ENCODE measurements at regions not wholly inside any gene's neighbourhood (a gene's known extent, or its start where the extent isn't known, plus 50 kb on each side); places are given as distances from the start of the nearest gene placed in this dataset.

GRCh38 chr2:106701203-106702022 is 184.6 kb downstream of the ST6GAL2 start:
- Histone ChIP-seq H3K4me3 (ENCODE audit: low read length) (no peak overlapping the region), H3K27ac (ENCODE audit: low read depth, low read length) (no peak overlapping the region), H3K36me3 (ENCODE audit: control insufficient read depth, insufficient read depth, low read length) (no peaks in the 10 kb centered on the region), H3K9ac (ENCODE audit: low read length) (no peak overlapping the region), H3K27me3 (ENCODE audit: control insufficient read depth, insufficient read depth, low read length) (no peaks in the 10 kb centered on the region), H3K4me1 (ENCODE audit: control insufficient read depth, insufficient read depth, low read length) (no peaks in the 10 kb centered on the region)

GRCh38 chr2:106703161-106703560 is 182.8 kb downstream of the ST6GAL2 start:
- H3K27me3 ChIP-seq (ENCODE audit: control insufficient read depth, insufficient read depth, low read length), result no peaks in the 10 kb centered on the region
- H3K4me1 ChIP-seq (ENCODE audit: control insufficient read depth, insufficient read depth, low read length), result no peaks in the 10 kb centered on the region
- H3K27ac ChIP-seq (ENCODE audit: low read depth, low read length), result no peak overlapping the region
- H3K4me3 ChIP-seq (ENCODE audit: low read length), result no peak overlapping the region
- H3K9ac ChIP-seq (ENCODE audit: low read length), result no peak overlapping the region
- H3K36me3 ChIP-seq (ENCODE audit: control insufficient read depth, insufficient read depth, low read length), result no peaks in the 10 kb centered on the region

GRCh38 chr2:106704798-106705197 is 181.2 kb downstream of the ST6GAL2 start:
- H3K27me3 ChIP-seq (ENCODE audit: control insufficient read depth, insufficient read depth, low read length), result no peaks in the 10 kb centered on the region
- no peak overlapping the region for H3K4me3 ChIP-seq (ENCODE audit: low read length)
- H3K4me1 ChIP-seq (ENCODE audit: control insufficient read depth, insufficient read depth, low read length), result no peaks in the 10 kb centered on the region
- H3K9ac ChIP-seq (ENCODE audit: low read length), result no peak overlapping the region
- no peaks in the 10 kb centered on the region for H3K36me3 ChIP-seq (ENCODE audit: control insufficient read depth, insufficient read depth, low read length)
- no peak overlapping the region for H3K27ac ChIP-seq (ENCODE audit: low read depth, low read length)

- H3K27me3 ChIP-seq (ENCODE audit: control insufficient read depth, insufficient read depth, low read length), result no peaks in the 10 kb centered on the region
- no peaks in the 10 kb centered on the region for H3K4me1 ChIP-seq (ENCODE audit: control insufficient read depth, insufficient read depth, low read length)
- H3K4me3 ChIP-seq (ENCODE audit: low read length), result no peak overlapping the region
- H3K9ac ChIP-seq (ENCODE audit: low read length), result no peak overlapping the region
- H3K27ac ChIP-seq (ENCODE audit: low read depth, low read length), result no peak overlapping the region
- no peaks in the 10 kb centered on the region for H3K36me3 ChIP-seq (ENCODE audit: control insufficient read depth, insufficient read depth, low read length)
These were observed 180.1 kb downstream of the ST6GAL2 start for GRCh38 chr2:106705877-106706276.

- Histone ChIP-seq H3K36me3 (ENCODE audit: control insufficient read depth, insufficient read depth, low read length) (no peaks in the 10 kb centered on the region), H3K9ac (ENCODE audit: low read length) (no peak overlapping the region), H3K27ac (ENCODE audit: low read depth, low read length) (no peak overlapping the region), H3K4me3 (ENCODE audit: low read length) (no peak overlapping the region), H3K27me3 (ENCODE audit: control insufficient read depth, insufficient read depth, low read length) (no peaks in the 10 kb centered on the region), H3K4me1 (ENCODE audit: control insufficient read depth, insufficient read depth, low read length) (no peaks in the 10 kb centered on the region)
These were observed 179.7 kb downstream of the ST6GAL2 start for GRCh38 chr2:106706283-106706682.

GRCh38 chr2:106708209-106708608 is 177.8 kb downstream of the ST6GAL2 start:
- H3K4me3 ChIP-seq (ENCODE audit: low read length), result no peak overlapping the region
- no peak overlapping the region for H3K27ac ChIP-seq (ENCODE audit: low read depth, low read length)
- H3K4me1 ChIP-seq (ENCODE audit: control insufficient read depth, insufficient read depth, low read length), result no peaks in the 10 kb centered on the region
- no peaks in the 10 kb centered on the region for H3K27me3 ChIP-seq (ENCODE audit: control insufficient read depth, insufficient read depth, low read length)
- no peak overlapping the region for H3K9ac ChIP-seq (ENCODE audit: low read length)
- no peaks in the 10 kb centered on the region for H3K36me3 ChIP-seq (ENCODE audit: control insufficient read depth, insufficient read depth, low read length)

- Histone ChIP-seq H3K27me3 (ENCODE audit: control insufficient read depth, insufficient read depth, low read length) (no peaks in the 10 kb centered on the region), H3K27ac (ENCODE audit: low read depth, low read length) (no peak overlapping the region), H3K9ac (ENCODE audit: low read length) (no peak overlapping the region), H3K4me3 (ENCODE audit: low read length) (no peak overlapping the region), H3K4me1 (ENCODE audit: control insufficient read depth, insufficient read depth, low read length) (no peaks in the 10 kb centered on the region), H3K36me3 (ENCODE audit: control insufficient read depth, insufficient read depth, low read length) (no peaks in the 10 kb centered on the region)
These were observed 176.7 kb downstream of the ST6GAL2 start for GRCh38 chr2:106709229-106709628.

GRCh38 chr2:106719222-106719621 is 166.7 kb downstream of the ST6GAL2 start:
- H3K36me3 ChIP-seq (ENCODE audit: control insufficient read depth, insufficient read depth, low read length), result no peaks in the 10 kb centered on the region
- H3K27me3 ChIP-seq (ENCODE audit: control insufficient read depth, insufficient read depth, low read length), result no peaks in the 10 kb centered on the region
- H3K9ac ChIP-seq (ENCODE audit: low read length), result no peak overlapping the region
- no peaks in the 10 kb centered on the region for H3K4me1 ChIP-seq (ENCODE audit: control insufficient read depth, insufficient read depth, low read length)
- H3K4me3 ChIP-seq (ENCODE audit: low read length), result no peak overlapping the region
- H3K27ac ChIP-seq (ENCODE audit: low read depth, low read length), result no peak overlapping the region

- no peaks in the 10 kb centered on the region for H3K27me3 ChIP-seq (ENCODE audit: control insufficient read depth, insufficient read depth, low read length)
- no peak overlapping the region for H3K27ac ChIP-seq (ENCODE audit: low read depth, low read length)
- H3K9ac ChIP-seq (ENCODE audit: low read length), result no peak overlapping the region
These were observed 165.9 kb downstream of the ST6GAL2 start for GRCh38 chr2:106720026-106720425.

GRCh38 chr2:106724301-106724794 is 161.6 kb downstream of the ST6GAL2 start:
- H3K27me3 ChIP-seq (ENCODE audit: control insufficient read depth, insufficient read depth, low read length), result no peaks in the 10 kb centered on the region
- no peaks in the 10 kb centered on the region for H3K4me1 ChIP-seq (ENCODE audit: control insufficient read depth, insufficient read depth, low read length)
- no peaks in the 10 kb centered on the region for H3K36me3 ChIP-seq (ENCODE audit: control insufficient read depth, insufficient read depth, low read length)
- H3K4me3 ChIP-seq (ENCODE audit: low read length), result no peak overlapping the region
- no peak overlapping the region for H3K9ac ChIP-seq (ENCODE audit: low read length)
- H3K27ac ChIP-seq (ENCODE audit: low read depth, low read length), result no peak overlapping the region

More at GRCh38 chr2:106720026-106720425, 165.9 kb downstream of the ST6GAL2 start:
- Histone ChIP-seq H3K4me3 (ENCODE audit: low read length) (no peak overlapping the region), H3K36me3 (ENCODE audit: control insufficient read depth, insufficient read depth, low read length) (no peaks in the 10 kb centered on the region), H3K4me1 (ENCODE audit: control insufficient read depth, insufficient read depth, low read length) (no peaks in the 10 kb centered on the region)

- Histone ChIP-seq H3K4me1 (ENCODE audit: control insufficient read depth, insufficient read depth, low read length) (no peaks in the 10 kb centered on the region), H3K4me3 (ENCODE audit: low read length) (no peak overlapping the region), H3K9ac (ENCODE audit: low read length) (no peak overlapping the region), H3K27me3 (ENCODE audit: control insufficient read depth, insufficient read depth, low read length) (no peaks in the 10 kb centered on the region), H3K27ac (ENCODE audit: low read depth, low read length) (no peak overlapping the region), H3K36me3 (ENCODE audit: control insufficient read depth, insufficient read depth, low read length) (no peaks in the 10 kb centered on the region)
These were observed 151.8 kb downstream of the ST6GAL2 start for GRCh38 chr2:106734165-106734564.

- H3K4me3 ChIP-seq (ENCODE audit: low read length), result no peak overlapping the region
- H3K36me3 ChIP-seq (ENCODE audit: control insufficient read depth, insufficient read depth, low read length), result no peaks in the 10 kb centered on the region
- H3K9ac ChIP-seq (ENCODE audit: low read length), result no peak overlapping the region
- H3K27me3 ChIP-seq (ENCODE audit: control insufficient read depth, insufficient read depth, low read length), result no peaks in the 10 kb centered on the region
- H3K4me1 ChIP-seq (ENCODE audit: control insufficient read depth, insufficient read depth, low read length), result no peaks in the 10 kb centered on the region
- H3K27ac ChIP-seq (ENCODE audit: low read depth, low read length), result no peak overlapping the region
These were observed 150.2 kb downstream of the ST6GAL2 start for GRCh38 chr2:106735807-106736206.

- H3K4me1 ChIP-seq (ENCODE audit: control insufficient read depth, insufficient read depth, low read length), result no peaks in the 10 kb centered on the region
- no peaks in the 10 kb centered on the region for H3K27me3 ChIP-seq (ENCODE audit: control insufficient read depth, insufficient read depth, low read length)
- H3K27ac ChIP-seq (ENCODE audit: low read depth, low read length), result no peak overlapping the region
- H3K9ac ChIP-seq (ENCODE audit: low read length), result no peak overlapping the region
- H3K4me3 ChIP-seq (ENCODE audit: low read length), result no peak overlapping the region
- no peaks in the 10 kb centered on the region for H3K36me3 ChIP-seq (ENCODE audit: control insufficient read depth, insufficient read depth, low read length)
These were observed 149.7 kb downstream of the ST6GAL2 start for GRCh38 chr2:106736221-106736620.
